Activated naive CD8-positive, alpha-beta T cell treated with anti-CD3 and anti-CD28 coated beads, Interleukin-2, amount 10 ng/mL, durations not matched to agents 7 days and 5 days (primary cell): ENCODE measurements at regions not wholly inside any gene's neighbourhood (a gene's known extent, or its start where the extent isn't known, plus 50 kb on each side); places are given as distances from the start of the nearest gene placed in this dataset.
"Not testable (repeated sequence)": the region's sequence is repeated elsewhere in the genome, so short reads cannot be mapped to it uniquely, and the experiment has no call there.

Source experiments
- ATAC-seq: fragments of 150-1000 bp; cut with Tn5 transposase; one replicate; pipeline ENCODE4 v1.10.0; 2021; ENCODE audit warnings: low read depth, moderate library complexity
- POLR2A ChIA-PET: fragments of 350-600 bp; sonication (Branson Sonifier 250); formaldehyde crosslinking; loops from one replicate; lab custom pipeline; 2021; ENCODE audit warnings: antibody characterized with exemption; lab: Charles Lee
- DNase-seq: peaks from one replicate; pipeline ENCODE4 v3.0.0; 2021
- H3K27ac Mint-ChIP-seq: one replicate; pipeline ENCODE4 v1.8.0; 2022; ENCODE audit warnings: mild to moderate bottlenecking, mixed read lengths
- H3K27me3 Mint-ChIP-seq: one replicate; pipeline ENCODE4 v1.8.0; 2022; ENCODE audit warnings: mild to moderate bottlenecking, moderate library complexity, mixed read lengths
- H3K36me3 Mint-ChIP-seq: one replicate; pipeline ENCODE4 v1.8.0; 2021; ENCODE audit warnings: mild to moderate bottlenecking, mixed read lengths
- H3K4me1 Mint-ChIP-seq: one replicate; pipeline ENCODE4 v1.8.0; 2021; ENCODE audit warnings: mixed read lengths
- H3K4me3 Mint-ChIP-seq: one replicate; pipeline ENCODE4 v1.8.0; 2022; ENCODE audit warnings: mild to moderate bottlenecking, moderate library complexity, mixed read lengths
- H3K9me3 Mint-ChIP-seq: one replicate; pipeline ENCODE4 v1.8.0; 2021; ENCODE audit warnings: mixed read lengths

DNA sequence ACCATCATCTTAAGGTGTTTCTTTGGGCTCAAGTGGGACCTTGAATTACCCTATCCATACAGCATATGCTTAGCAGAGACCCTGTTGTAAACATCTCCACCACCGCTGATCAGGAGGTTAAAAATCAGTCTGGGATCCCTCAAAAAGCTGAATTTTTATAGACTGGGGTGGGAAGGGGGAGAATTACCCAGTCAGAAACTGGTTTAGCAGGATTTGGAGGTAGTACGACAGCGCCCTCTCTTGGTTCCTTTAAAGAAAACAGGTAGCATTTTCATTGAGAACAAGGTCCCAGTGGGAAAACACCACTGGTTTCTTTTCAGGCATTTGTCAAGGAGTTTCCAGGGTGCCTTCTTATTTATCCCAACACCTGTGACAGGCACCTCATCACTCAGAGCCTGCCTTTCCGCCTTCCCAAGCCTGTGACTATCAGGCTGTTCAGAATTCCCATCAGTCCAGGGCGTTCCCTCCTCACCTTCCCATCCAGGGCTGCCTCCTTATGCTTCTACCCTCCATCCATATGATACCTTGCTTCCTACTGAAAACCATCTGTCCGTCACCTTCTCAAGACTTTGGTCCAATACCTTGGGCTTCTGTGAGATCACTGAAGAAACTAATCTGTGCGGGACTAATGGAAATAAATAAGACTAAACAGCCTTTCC, 203.8 kb upstream of the RAI14 start:
- Mint-ChIP-seq H3K4me1 (no peaks in the 10 kb centered on the region), H3K9me3 (no peaks in the 10 kb centered on the region), H3K27ac (no peak overlapping the region), H3K27me3 (no peaks in the 10 kb centered on the region), H3K36me3 (no peaks in the 10 kb centered on the region), H3K4me3 (no peak overlapping the region)
- ATAC-seq (no peak), DNase-seq (no peak)
- POLR2A ChIA-PET, result no interaction called here

DNA sequence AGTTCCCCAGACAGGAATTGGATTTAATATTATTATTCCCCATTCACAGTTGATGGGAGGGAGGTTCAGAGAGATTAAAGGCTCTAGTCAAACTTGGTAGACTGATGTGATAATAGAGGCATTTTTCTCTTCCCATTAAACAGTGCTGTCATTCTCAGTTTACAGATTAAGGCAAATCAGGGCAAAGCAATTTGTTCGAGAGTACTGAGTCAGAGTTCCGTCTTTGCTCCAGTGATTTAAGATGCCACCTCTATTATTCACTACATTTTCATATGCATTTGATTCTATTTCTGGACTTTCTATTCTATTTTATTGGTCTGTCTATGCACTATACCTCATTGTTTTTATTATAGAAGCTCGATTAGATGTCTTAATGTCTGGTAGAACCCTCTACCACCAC, 201.0 kb upstream of the RAI14 start:
- Mint-ChIP-seq H3K27me3 (no peaks in the 10 kb centered on the region), H3K4me1 (no peaks in the 10 kb centered on the region), H3K36me3 (no peaks in the 10 kb centered on the region), H3K27ac (no peak overlapping the region), H3K9me3 (peaks cover 2% of the 10 kb centered on the region), H3K4me3 (no peak overlapping the region)
- POLR2A ChIA-PET, result no interaction called here
- no peak for ATAC-seq
- no peak for DNase-seq

DNA sequence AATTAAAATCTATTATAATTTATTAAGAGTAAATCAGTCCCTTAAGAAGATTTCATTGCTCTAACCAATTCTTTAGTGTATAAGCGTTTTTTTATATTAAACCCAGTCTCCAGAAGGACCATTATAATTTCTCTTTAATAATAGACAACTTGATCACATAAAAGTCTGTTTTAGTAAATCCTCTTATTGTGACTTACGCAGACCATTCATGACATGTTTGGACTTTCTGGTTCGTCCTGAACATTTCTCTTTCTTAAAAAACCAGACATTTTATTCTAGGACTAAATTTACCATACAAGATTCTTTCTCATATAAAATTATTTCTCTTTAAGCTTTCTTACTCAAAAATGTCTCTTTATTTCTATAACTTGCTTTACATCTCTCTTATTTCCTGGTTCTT, 196.2 kb upstream of the RAI14 start:
- Mint-ChIP-seq H3K27me3 (peaks cover 3% of the 10 kb centered on the region), H3K4me1 (peaks cover 2% of the 10 kb centered on the region), H3K36me3 (no peaks in the 10 kb centered on the region), H3K9me3 (peaks cover 5% of the 10 kb centered on the region), H3K27ac (no peak overlapping the region), H3K4me3 (no peak overlapping the region)
- POLR2A ChIA-PET, result no interaction called here
- ATAC-seq (no peak), DNase-seq (no peak)

DNA sequence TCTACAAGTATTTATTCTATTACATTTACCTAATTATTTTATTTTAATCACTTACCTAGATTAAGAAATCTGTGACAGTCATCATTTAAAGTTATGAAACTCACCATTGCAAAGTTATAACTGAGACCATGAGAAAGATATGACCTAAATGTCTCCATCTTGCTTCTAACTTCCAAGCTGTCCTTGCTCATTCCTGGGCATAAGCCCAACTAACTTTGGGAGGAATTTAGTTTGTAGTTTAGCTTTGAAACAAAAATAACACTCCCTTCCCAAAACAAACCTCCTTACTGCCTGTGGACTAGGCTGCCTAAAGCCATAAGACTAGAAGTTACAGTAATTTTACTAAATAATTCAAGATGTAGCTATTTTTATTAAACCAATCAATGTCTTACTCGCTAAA, 195.6 kb upstream of the RAI14 start:
- ATAC-seq (no peak), DNase-seq (no peak)
- no peak overlapping the region for H3K27ac Mint-ChIP-seq
- no peaks in the 10 kb centered on the region for H3K36me3 Mint-ChIP-seq
- no peak overlapping the region for H3K4me3 Mint-ChIP-seq
- peaks cover 5% of the 10 kb centered on the region for H3K4me1 Mint-ChIP-seq
- POLR2A ChIA-PET, result no interaction called here
- peaks cover 5% of the 10 kb centered on the region for H3K9me3 Mint-ChIP-seq
- H3K27me3 Mint-ChIP-seq, result peaks cover 4% of the 10 kb centered on the region

DNA sequence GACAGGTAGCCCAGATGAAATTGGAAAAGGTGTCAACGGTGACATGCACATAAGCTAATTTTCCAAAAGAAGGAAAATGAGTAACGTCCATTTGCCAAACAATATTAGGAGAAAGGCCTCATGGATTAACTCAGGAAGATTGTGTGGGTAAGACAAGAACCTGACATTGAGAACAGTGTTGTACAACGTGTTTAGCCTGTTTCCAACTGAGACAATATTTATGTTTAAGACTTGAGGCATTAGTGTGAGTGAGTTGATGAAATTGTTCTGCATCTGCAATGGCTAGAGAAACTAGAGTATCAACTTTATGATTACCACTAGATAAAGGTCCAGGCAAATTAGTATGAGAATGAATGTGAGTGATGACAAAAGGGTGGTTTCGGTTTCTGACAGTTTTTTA, 191.3 kb upstream of the RAI14 start:
- Mint-ChIP-seq H3K4me3 (no peak overlapping the region), H3K36me3 (no peaks in the 10 kb centered on the region), H3K27ac (no peak overlapping the region), H3K27me3 (peaks cover 13% of the 10 kb centered on the region), H3K4me1 (peaks cover 8% of the 10 kb centered on the region), H3K9me3 (peaks cover 3% of the 10 kb centered on the region)
- POLR2A ChIA-PET, result no interaction called here
- ATAC-seq, result no peak
- no peak for DNase-seq

DNA sequence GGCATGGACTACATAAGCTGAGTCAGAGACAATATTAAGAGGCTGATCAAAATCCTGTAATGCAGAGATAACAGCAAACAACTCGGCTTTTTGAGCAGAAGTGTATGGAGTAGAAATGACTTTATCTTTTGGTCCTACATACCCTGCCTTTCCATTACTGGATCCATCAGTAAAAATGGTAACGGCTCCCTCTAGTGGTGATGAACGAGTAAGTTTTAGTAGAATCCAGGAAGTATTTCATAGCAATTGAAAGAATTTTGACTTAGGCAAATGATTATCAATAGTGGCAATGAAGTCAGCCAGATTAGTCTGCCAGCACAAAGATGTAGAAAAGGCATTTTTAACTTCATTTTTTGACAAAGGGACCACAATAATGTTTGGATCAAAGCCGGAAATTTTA, 190.8 kb upstream of the RAI14 start:
- H3K36me3 Mint-ChIP-seq, H3K4me3 Mint-ChIP-seq, POLR2A ChIA-PET, DNase-seq, H3K4me1 Mint-ChIP-seq, H3K27ac Mint-ChIP-seq, ATAC-seq, H3K9me3 Mint-ChIP-seq: not testable (repeated sequence)
- H3K27me3 Mint-ChIP-seq, result peaks cover 15% of the 10 kb centered on the region

DNA sequence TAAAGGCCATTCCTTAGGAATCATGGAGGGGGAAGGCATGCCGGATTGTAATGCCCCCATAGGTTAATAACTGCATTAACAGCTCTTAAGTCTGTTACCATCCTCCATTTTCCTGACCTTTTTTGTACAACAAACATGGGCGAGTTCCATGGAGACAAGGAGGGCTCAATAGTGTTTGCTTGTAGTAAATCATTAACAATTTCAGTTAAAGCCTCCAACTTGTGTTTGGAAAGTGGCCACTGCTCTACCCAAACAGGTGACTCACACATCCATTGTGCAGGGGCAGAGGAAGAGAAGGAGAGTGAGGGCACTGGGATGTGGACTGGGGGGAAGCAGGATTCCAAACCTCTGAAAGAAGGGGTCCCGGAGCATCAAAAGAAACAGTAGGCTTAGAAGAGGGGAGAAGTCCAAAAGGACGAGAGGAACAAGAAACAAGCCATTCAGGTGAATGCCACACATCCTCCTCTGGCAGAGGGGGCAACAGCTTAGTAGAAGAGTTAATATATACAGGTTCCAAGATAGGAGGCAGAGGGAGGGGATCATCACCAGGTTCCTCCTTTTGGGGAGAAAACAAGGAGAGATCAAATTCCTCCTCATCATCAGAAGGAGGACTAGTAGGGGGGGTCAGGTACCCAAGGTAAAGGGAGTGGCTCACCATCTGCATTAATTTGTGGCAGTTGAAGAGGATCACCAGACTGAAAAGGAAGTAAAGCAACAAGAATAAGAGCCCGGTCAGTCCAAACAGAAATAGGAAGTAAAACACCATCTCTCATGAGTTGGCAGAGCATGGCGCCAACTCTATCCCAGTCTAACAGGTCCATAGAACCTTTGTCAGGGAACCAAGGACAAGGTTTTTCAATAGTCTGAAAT, 189.4 kb upstream of the RAI14 start:
- H3K36me3 Mint-ChIP-seq, H3K27ac Mint-ChIP-seq, H3K9me3 Mint-ChIP-seq, DNase-seq, H3K4me1 Mint-ChIP-seq, ATAC-seq, H3K4me3 Mint-ChIP-seq: not testable (repeated sequence)
- H3K27me3 Mint-ChIP-seq, result peaks cover 21% of the 10 kb centered on the region
- POLR2A ChIA-PET, result interaction anchor here (0.6 kb wide), 1 partner anchor 24 kb away, joined by 3 read pairs; no protein-coding TSS in a partner anchor

DNA sequence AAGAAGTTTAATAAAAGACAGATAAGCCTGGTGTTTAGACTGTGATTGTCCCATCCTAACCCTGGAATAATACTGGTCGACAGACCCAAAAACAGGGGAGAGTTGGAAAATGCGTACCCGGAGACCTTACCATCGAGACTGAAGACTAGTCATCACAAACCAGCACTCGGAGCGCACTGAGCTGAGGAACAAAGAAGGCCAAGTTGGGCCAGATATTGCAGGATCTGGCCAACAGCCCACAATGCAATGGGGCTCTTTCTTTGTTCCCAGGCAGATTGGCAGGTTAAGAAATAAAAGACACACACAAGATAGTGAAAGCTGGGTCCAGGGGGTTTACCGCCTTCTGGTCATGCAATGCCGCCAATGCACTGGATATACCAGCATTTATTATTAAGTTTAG, 188.7 kb upstream of the RAI14 start:
- POLR2A ChIA-PET, result no interaction called here
- Mint-ChIP-seq H3K27me3 (peaks cover 18% of the 10 kb centered on the region), H3K4me1 (peaks cover 8% of the 10 kb centered on the region), H3K27ac (no peak overlapping the region), H3K4me3 (no peak overlapping the region), H3K9me3 (no peaks in the 10 kb centered on the region), H3K36me3 (no peaks in the 10 kb centered on the region)
- no peak for ATAC-seq
- no peak for DNase-seq

DNA sequence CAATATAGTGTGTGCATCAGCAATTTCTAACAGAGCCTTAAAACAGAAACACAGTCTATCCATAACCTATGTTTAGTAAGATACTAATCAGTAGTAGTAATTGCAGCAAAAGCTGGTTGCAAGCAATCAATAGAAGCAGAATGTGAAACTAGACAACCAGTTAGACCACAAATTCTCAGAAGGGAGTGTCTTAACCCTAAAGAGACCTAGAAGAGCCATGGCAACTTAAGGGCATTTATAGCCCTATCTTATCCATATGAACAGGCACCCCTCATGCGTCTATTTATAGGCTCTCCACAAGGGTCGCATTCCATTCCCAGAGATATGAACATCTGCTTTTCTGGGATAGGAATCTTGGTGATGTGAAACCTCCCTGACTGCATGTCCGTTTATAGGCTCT, 188.1 kb upstream of the RAI14 start:
- H3K27ac Mint-ChIP-seq, ATAC-seq, H3K4me1 Mint-ChIP-seq, POLR2A ChIA-PET, H3K9me3 Mint-ChIP-seq, H3K4me3 Mint-ChIP-seq, H3K36me3 Mint-ChIP-seq, DNase-seq: not testable (repeated sequence)
- H3K27me3 Mint-ChIP-seq, result peaks cover 18% of the 10 kb centered on the region

DNA sequence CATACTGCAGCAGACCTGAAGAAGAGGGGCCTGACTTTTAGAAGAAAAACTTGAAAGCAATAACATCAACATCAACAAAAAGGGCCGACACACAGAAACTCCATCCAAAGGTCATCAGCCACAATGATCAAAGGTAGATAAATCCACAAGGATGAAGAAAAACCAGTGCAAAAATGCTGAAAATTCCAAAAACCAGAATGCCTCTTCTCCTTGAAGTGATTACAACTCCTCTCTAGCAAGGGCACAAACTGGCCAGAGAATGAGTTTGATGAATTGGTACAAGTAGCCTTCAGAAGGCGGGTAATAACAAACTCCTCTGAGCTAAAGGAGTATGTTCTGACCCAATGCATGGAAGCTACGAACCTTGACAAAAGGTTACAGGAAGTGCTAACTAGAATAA, 186.2 kb upstream of the RAI14 start:
- peaks cover 21% of the 10 kb centered on the region for H3K27me3 Mint-ChIP-seq
- POLR2A ChIA-PET, result no interaction called here
- no peak for ATAC-seq

DNA sequence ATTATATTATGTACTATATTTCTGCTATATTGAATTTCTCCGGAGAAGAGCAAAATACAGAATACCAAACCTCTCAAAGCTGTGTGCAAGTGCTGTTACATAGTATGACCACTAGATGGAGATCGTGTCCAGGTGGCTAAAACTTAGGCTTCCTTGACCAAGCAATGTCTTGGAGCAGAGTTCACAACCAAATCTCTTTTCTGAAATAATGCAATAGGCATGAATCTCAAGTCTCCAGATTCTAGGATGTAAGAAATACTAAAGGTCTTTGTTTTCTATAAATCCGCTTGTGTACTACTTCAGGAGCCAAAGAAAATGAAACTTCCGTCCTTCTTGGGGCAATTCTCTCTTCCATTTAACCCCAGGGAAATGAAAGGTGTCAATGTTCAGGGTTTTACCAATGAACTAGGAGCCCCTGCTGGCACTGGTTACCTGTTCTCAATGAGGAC, 181.5 kb upstream of the RAI14 start:
- POLR2A ChIA-PET, result no interaction called here
- Mint-ChIP-seq H3K27me3 (peaks cover 15% of the 10 kb centered on the region), H3K4me3 (no peak overlapping the region), H3K36me3 (no peaks in the 10 kb centered on the region), H3K9me3 (no peaks in the 10 kb centered on the region), H3K27ac (no peak overlapping the region), H3K4me1 (no peaks in the 10 kb centered on the region)
- DNase-seq (no peak), ATAC-seq (no peak)

More for the DNA sequence above, 186.2 kb upstream of the RAI14 start:
- Mint-ChIP-seq H3K9me3 (no peaks in the 10 kb centered on the region), H3K36me3 (no peaks in the 10 kb centered on the region), H3K27ac (no peak overlapping the region), H3K4me1 (peaks cover 6% of the 10 kb centered on the region), H3K4me3 (no peak overlapping the region)
- no peak for DNase-seq

DNA sequence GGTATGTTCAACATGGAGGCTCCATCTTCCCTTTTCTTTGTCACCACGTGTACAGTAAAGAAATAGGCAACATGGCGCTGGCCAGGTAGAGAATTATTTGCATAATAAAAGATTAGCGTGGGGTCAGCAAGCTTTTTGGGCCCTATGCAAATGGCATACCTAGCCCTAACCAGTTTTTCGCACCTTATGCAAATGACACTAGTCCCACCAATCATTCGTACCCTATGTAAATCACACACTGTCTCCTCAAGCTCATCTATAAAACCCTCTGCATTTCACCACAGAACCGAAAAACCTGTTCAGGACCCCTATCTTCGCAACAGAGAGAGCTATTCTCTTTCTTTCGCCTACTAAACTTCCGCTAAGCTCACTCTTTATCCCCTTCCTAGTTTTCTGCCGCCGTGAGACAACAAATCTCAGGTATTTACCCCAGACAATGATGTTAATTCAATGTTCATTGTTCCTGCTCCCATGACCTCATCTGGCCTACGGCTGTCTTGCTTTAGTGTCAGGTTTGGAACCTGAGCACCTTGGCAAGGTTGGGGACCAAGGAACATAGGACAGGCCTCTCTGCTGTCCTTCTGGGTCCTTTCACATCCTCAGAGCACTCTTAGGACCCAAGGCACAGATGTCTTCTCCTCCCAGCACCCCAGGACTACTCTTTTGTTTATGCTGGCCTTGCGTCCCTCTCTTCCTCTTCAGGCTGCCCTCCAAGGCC, 180.7 kb upstream of the RAI14 start:
- Mint-ChIP-seq H3K9me3 (no peaks in the 10 kb centered on the region), H3K36me3 (no peaks in the 10 kb centered on the region), H3K27me3 (peaks cover 15% of the 10 kb centered on the region), H3K27ac (no peak overlapping the region), H3K4me1 (no peaks in the 10 kb centered on the region), H3K4me3 (no peak overlapping the region)
- POLR2A ChIA-PET, result no interaction called here
- no peak for ATAC-seq
- DNase-seq, result no peak

DNA sequence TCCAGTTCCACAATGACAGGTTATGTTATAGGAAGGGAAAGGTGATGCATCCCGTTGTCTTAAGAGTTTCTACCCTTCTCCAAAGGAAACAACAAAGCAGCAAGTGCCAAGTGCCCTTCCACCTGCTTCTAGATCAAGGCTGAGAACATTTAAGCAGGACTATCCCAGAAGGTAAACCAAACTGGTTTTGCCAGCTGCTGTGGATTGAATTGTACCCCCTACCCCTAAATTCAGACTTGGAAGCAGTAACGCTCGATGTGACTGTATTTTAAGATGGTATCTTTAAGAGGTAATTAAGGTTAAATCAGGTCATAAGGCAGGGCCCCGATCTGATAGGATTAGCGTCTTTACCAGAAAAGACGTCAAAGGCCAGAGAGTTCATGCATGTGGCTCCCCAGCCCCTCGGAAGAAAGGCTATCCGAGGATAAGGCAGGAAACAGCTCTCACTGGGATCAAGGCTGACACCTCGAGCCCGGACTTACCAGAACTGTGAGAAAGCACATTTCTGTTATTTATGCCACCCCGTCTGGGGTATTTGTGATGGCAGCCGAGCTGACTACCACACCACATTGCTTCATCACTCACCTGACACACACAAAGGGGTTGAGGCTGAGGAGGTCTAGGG, 179.1 kb upstream of the RAI14 start:
- Mint-ChIP-seq H3K9me3 (no peaks in the 10 kb centered on the region), H3K36me3 (no peaks in the 10 kb centered on the region), H3K4me1 (no peaks in the 10 kb centered on the region), H3K27ac (no peak overlapping the region), H3K27me3 (peaks cover 22% of the 10 kb centered on the region), H3K4me3 (no peak overlapping the region)
- no peak for DNase-seq
- ATAC-seq, result no peak
- POLR2A ChIA-PET, result no interaction called here
